ENCODE measurements at regions not wholly inside any gene's neighbourhood (a gene's known extent, or its start where the extent isn't known, plus 50 kb on each side); places are given as distances from the start of the nearest gene placed in this dataset.

DNA sequence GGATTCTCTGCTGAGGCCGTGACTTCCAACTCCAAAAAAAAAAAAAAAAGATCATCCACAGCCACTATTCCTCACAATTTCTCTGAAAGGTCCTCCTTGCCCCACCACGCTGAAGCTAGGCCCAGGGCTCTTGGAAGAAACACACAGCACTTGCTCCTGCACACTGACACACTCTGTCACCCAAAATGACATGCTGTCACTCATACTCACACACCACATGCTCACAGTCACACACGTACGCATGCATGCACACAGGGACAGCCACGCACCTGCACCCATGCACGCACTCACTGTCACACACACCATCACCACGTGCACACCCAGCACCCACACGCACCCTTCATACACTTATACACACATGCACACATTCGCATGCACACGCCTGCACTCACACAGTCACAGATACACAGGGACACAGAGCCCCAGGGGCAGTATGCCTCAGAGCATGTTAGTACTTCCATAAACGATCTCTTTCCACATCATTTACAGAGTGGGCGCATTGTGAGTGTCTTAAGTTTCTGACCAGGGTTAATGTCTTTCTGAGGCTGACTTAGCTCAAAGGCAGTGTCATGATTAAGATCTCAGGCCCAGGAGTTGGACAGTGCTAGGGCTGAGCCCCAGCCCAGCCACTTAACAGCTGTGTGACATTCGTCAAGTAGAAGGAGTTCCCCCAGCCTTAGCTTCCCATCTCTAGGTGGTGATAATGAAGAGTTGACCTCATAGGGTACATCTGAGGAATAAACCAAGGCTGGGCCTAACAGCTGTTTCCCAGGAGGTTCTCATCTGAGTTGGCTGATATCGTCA is 93.4 kb downstream of the GLI2 start:
- DNase-seq (ENCODE audit: low read depth in 2 of 2): no peak

DNA sequence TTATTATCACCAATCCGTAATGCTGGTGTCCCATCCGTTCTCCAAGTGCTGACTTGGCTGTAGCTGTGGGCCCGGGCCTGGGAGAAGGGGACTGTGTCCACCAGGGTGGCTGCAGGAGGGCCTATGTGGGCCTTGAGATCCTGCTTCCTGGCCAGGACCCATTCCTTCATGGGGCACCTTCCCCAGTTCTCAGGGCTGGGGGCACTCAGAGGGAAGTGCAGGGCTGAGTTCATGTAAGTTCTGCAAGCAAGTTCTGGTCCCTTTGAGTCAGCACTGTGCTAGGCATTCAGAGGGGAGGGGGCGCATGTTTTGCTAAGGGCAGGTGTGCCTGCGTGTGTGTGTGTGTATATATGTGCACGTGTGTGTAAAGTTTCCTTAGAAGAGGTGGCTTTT is 94.0 kb downstream of the GLI2 start:
- no peak for DNase-seq (ENCODE audit: low read depth in 2 of 2)

DNA sequence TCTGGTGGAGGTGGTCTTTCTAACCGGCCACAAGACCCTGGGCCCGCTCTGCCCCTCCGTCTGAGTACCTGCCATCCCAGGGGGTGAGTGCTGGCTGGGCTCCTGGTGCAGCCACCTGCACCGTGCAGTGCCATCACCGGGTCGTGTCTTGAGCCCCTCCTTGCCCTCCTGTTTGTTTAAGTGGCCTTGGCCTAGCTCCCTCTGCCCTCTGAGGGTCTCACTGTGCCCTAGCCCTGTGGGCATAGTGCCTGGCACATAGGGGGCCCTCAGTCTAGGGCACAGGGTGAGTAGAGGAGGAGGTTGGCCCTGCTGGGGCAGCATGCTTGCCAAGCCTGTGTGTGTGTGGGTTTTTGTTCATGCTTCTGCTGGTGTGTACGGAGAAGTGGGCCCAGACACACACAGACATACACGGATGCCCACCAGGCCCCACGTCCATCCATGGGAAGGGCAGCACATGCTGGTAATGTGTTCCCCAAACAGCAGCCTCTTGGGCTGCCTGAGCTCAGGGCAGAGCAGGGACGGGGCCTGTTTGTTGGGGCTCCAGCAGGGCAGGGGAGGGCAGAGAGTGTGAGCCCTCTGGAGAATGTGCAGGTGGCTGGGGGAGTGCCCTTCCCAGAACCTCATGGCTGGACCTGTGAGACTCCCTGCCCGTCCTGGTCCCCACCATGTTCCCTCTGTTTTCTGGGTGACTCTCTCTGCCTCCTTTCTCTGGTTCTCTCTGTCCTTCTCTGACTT is 94.6 kb downstream of the GLI2 start:
- DNase-seq (ENCODE audit: low read depth in 2 of 2): no peak

DNA sequence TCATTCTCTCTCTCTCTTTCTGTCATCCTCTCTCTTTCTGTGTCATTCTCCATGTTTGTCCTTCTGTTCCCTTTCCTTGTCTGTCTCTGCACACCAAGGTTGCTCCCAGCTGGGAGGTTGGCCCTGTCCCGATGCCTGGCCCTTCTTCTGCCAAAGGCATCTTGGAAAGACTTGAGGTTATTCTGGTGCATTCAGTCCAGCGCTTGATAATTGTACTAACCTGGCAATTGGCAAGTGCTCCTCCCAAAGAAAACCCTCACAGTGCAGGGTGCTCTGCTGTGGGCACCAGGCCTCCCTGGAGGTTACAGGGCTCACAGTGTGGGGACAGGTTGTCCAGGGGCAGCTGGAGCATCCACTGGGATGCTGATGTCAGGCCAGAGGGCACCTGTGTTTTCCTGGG is 95.4 kb downstream of the GLI2 start:
- no peak for DNase-seq (ENCODE audit: low read depth in 2 of 2)

DNA sequence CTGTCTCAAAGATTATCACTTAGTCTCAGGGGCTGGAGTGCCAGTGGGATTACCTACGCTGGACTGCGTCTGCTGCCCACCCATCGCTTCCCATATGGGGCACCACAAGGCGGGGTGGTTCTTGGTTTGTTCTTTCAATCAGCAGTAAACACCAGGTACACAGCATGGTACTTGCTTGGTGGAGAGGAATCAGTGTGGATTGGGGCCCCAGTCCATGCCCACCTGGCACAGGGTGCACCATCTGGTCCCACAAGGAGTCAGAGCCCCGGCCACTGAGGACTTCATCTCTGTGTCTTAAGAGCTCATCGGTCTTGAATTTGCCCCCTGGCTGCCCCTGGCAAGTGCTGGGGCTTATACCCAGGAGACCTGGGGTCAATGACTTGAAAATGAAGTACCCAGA is 96.2 kb downstream of the GLI2 start:
- DNase-seq (ENCODE audit: low read depth in 2 of 2): no peak

DNA sequence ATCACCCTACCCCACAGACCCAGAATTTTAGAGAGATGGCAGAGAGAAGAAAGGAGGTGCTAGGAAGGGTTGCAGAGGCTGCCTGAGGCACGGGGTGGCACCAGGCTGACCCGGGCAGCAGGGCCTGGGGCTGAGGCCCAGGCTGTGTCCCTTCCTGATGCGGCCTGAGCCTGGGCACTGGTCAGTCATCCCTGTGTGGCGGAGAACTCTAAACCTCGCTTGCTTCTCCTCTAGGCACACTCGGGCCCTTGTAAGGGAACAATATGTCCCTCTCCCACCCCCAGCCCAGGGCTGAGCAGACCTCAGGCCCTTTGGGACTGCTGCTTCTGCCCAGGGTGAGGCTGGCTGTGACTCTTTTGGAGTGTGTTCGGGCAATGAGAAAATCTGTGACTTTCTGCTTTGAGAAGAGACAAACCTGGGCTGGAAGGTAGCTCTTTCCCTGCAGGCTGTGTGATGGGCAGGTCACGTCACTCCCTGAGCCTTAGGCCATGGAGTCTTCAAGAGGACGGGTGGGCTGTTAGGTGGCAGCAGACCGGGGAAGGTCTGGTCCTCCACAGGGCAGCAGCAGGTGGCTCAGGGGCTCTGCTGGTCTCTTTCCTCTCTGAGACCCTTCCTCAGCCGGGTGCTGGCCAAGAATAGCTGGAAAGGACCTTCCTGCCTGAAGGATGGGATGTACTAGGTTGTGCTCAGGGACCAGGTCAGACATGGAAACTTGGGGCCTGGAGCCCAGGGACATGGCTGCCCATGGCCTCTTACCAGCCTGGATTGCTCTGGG is 96.8 kb downstream of the GLI2 start:
- DNase-seq (ENCODE audit: low read depth in 2 of 2): no peak

DNA sequence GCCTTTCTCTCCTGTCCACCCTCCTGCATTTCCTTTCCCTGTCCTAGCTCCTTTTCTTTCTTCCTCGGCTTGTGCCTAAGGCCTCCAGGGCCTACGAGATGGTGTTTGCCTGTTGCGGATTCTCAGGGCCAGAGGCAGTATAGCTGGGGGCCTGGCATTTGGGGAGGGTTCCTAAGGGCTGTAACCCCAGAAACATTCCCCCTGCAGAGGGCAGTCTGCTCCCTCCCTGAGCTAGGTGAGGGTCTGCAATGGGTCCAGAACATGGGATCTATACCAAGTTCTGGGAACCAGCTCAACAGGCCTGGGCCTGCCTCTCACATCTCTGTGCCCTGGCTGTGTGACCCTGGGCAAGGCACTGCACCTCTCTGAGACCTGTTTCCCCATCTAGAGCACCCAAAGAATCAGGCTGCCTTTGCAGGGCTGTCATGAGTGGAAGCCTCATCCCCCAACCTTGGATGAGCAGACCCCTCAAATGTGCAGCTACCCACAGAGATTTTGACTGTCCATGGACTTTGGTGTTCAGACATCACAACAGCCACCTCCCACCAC is 97.5 kb downstream of the GLI2 start:
- no peak for DNase-seq (ENCODE audit: low read depth in 2 of 2)

DNA sequence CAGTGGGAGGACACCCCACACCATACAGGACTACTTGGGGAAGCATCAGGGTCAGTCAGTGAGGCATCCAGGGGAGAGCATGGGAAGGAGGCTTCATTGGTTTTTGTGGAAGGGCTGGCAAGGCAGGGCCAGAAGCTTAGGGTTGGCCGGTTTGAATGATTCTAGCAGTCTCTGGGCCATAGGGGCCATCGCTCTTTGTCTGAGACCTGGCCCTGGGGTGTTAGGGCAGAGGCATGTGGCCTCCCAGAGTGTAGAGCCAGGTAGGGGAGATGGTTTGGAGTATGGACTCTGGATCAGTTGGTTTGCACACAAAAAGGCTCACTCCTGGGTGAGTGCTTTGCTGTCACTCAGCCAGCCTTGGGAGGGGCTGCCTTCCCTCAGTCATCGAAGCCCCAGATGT is 98.5 kb downstream of the GLI2 start:
- no peak for DNase-seq (ENCODE audit: low read depth in 2 of 2)

DNA sequence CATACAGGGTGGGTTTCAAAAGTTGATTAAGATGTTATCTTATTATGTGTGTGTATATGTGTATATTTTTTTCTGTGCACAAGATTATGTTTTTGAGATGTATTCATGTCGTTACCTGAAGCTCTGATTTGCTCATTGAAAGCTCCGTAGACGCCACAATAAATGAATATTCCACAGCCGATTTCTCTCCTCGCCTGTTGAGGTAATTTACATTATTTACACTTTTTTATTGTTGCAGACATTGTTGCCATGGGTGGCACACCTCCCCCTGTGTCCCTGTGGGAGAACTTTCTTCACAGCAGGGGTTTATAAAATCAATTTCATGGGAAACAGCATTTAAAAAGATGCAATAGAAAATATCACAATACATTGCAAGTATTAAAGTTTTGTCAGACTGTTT is 100.6 kb downstream of the GLI2 start:
- DNase-seq (ENCODE audit: low read depth in 2 of 2): no peak

DNA sequence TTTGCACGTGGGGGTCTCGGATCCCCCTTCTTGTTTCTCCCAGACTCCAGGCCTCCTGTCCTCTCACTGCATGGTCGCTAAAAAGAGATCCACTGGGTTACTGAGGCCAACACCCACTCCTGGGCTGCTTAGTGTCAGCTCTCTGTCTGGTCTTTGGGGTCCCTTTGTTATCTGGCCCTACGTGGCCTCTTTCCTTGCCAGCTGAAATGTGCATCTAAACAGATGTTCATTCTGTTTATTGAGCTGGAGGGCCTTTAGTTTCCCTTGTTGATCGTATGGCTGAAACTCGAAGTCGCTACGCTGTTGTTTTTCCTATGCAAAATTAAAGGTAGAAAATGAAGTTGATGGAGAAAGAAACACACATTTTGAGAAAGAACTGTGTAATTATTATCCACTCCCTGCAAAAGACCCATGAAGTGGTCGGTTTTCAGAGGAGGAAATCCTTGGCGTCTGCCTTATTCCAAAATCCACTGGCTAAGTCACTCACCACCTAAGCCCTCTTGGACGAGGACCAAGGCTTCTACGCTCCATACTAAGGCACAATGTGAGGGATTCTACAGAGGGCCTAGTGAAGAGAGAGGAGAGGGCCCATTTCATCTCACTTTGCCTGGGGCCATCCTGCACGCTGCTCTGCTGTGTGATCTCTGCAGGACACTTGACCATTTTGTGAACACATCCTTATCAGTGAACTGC is 105.3 kb downstream of the GLI2 start:
- no peak for DNase-seq (ENCODE audit: low read depth in 2 of 2)

DNA sequence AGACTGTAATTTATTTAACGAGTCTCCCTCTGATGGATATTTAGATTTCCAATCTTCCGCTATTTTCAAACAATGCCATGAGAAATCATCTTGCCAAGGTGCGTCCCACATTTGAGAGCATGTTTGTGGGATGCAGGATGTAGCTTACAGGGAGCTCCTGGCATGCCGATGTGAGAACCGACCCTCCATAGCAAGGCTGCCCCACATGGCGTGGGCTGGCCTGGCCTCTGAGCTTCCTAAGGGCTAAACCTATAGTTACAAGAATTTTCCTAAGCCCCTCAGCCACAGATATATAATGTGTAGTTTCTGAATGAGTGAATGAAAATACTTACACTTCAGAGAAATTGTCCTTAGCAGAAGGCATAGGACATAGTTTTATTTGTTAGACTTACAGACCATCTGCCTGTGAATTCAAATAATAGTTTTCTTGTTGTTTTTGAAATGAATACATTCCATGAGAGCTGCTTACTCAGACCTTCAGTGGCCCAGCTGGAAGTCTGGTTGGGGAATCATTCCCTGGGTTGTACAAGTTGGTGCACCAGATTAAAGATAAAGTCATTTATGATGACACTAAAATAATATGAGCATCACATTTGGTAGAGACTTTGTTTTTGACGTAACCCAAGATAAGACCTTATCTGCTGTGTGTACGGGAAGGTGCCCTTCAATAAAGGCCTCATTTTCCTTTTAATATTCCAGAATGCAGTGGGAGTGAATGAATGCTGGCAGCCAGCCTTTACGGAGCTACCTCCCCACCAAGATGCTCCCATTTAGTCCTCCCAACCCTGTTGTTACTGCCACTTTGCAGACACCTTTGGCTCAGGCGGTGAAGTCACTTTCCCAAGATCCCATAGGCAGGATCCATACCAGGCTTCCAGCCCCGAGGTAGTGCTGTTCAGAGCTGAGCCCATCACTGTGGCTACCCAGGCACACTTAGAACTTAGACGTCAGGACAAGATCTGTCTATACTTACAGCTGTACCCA is 107.1 kb downstream of the GLI2 start:
- DNase-seq (ENCODE audit: low read depth in 2 of 2): no peak

DNA sequence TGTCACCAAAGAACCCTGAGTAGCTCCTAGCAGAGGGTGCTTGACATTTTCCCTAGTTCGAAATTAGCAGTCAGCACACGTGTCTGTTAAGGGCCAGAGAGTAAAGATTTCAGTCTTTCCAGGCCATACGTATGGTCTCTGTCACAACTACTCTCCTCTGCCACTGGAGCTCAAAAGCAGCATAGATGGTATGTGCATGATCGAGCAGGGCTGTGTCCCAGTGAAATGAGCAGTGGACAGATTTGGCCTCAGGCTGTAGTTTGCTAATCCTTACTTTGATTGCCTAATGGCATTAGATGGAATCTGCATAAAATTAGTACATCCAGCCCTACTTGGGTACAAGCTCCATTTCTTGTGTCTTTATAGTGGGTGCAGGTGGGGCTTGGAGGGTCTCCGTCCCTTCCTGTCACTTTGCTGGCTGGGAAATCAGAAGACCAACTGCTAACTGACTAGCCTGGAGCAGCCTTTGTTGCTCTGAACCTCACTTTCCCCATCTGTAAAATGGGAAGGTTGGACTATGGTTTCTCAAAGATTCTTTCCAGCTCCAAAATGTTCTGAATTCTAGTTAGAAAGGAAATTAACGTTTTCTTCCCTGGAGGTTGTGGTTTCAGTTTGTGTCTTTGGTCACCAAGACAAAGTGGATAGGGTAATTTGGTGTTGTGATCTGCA is 108.5 kb downstream of the GLI2 start:
- no peak for DNase-seq (ENCODE audit: low read depth in 2 of 2)

DNA sequence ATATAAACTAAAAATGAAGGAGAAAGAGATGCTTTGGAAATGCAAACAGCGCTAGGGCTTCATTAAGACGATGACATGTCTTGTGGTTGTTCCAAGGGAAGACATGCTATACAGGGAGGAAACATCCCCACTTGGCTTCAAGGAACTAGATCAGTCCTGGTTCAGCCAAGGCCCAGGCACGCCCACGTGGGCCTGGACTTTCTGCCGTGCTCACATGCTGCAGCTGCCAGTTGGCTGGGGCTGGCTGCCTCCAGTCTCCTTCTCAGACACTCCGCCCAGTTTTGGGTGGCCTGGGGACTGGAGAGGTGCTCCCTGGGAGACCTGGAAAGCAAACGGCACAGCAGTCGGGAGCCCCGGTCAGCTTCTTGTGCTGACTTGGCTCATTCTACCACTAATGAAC is 109.6 kb downstream of the GLI2 start:
- no peak for DNase-seq (ENCODE audit: low read depth in 2 of 2)

DNA sequence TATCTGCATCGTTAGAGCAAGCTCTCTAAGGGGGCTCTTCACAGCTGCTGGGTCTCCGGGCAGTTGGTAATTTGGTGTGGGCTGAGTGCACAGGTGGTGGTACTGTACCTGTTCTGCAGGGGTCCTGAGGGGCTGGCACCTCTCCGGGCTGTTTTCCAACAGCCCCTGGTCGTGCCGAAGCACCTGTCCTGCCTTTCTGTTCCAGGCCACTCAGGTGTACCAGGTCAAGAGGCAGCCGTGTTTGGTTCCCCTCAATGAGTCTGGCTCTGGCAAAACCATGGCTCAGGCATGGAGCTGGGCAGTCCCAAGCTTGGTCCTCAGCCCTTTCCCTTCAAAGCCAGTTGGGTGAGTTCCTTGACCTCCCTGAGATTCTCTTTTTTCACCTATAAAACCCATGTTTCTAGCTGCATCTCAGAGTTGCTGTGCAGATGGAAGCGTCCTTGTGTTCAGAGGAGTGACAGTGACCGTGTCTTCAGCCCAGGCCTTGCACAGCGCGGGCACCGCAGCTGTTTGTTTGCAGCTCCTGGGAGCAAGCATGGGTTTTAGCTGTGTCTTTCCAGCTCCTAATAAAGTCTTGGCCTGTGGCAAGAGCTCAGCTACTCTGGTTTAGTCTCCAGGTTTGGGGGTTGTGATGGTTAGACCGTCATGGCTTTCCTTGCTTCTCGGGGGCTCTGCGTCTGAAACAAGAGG is 110.9 kb downstream of the GLI2 start:
- no peak for DNase-seq (ENCODE audit: low read depth in 2 of 2)

DNA sequence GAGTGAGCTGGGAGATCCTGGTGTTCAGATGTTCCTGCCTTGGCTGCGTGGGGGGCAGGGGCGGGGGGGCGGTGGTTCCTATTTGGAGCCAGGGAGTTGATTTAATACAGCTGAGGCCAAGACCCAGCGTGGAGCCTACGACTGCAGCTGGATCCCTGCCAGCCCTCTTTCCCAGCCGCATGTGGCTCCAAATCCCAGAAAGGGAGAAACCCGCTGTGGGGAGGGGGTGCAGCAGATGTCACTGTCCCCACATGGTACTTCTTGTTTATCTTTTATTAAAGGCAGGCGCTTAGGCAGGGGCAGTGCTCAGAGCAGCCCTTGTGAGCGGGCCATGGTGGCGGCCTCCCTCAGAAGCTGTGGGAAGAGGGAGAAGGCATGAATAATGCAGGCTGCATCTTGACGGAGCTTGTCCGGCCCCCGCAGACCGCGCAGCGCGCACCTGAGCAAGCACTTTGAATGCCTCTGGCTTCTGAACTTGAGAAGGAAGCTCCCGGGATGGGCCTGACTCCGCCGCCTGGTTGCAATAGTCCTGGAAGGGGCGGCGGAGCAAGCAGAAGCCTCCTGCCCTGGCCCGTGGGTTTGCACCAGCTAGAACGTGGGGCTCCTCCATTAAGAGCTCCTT is 112.1 kb downstream of the GLI2 start:
- DNase-seq (ENCODE audit: low read depth in 2 of 2): no peak

DNA sequence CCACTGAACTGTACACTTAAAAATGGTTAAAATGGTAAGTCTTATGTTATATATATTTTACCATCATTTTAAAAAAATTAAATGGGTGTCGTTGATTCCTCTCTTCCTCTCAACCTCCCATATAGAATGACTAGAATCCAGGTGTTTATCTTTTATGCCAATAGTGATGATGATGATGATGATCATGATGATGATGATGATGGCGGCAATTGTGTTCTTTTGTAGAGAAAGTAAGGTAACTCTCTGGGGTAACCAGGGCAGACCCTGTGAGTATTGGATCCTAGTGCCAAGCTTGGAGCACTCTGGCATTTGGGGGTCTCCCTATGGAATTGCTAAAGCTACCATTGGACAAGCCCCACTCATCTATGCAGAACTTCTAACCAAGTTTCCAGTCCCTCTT is 113.6 kb downstream of the GLI2 start:
- DNase-seq (ENCODE audit: low read depth in 2 of 2): no peak

DNA sequence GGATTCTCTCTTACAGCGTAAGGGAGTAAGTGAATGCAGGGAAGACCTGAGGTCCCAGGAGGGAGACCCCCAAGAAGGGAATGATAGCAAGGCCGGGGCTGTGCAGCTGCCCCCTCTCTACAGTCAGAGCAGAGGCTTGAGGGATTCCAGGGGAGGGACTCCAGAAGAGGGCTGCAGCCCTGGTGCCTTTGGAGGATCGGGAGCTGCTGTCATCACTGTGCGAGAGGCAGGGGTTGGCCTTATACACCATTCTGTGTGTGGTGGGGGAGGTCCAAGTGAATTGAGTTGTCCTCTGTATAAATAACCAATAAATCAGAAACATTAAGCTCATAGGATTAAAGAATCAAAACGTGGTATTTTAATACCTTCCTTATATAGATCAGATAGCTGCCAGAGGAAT is 114.9 kb downstream of the GLI2 start:
- DNase-seq (ENCODE audit: low read depth in 2 of 2): no peak

DNA sequence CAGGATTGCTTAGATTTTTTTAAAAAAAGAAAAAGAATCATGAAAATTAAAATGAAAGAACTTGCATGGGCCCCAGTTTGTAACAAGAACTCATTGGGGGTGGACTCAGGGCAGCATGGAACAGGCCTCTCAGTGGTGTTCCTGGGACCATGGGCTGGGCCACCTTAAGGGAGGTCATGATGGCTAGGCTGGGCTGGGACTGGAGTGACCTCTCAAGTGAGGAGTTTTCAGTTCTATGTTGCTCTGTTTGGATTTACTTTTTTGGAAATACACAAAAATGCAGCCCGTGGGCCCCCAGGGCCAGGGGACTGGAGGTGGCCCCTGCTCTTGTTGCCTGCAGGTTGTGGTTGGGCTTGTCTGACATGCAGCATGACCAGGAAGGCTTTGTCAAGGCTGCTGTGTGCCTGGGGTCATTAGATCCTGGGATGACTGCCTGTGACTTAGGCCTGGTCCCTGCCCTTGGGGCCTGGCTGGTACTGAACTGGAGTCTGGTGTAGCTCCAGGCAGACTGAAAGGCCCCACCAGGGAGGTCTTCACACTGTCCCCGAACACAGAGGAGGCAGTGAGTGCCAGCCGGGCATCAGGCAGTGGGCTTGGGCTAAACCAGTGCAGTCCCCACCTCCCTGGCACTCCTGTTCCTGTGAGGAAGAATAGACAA is 115.6 kb downstream of the GLI2 start:
- no peak for DNase-seq (ENCODE audit: low read depth in 2 of 2)
